Activated CD4-positive, alpha-beta T cell treated with anti-CD3 and anti-CD28 coated beads, Interleukin-2, amount 50 U/mL, for 48 hours (primary cell): ENCODE measurements at regions not wholly inside any gene's neighbourhood (a gene's known extent, or its start where the extent isn't known, plus 50 kb on each side); places are given as distances from the start of the nearest gene placed in this dataset.

Source experiments
- DNase-seq, 2 experiments: peaks; one replicate each; pipeline ENCODE4 v3.0.0-alpha.2; 2020

- DNase-seq: no peak
These were observed 209.7 kb downstream of the SKIDA1 start for GRCh38 chr10:21315645-21316220.

GRCh38 chr10:21314906-21315644, 210.4 kb downstream of the SKIDA1 start:
- DNase-seq: no peak

- DNase-seq: no peak
These were observed 211.3 kb downstream of the SKIDA1 start for GRCh38 chr10:21314111-21314626.

- no peak for DNase-seq
These were observed 211.8 kb downstream of the SKIDA1 start for GRCh38 chr10:21313691-21314090.

GRCh38 chr10:21311426-21311825, 214.1 kb downstream of the SKIDA1 start:
- DNase-seq: no peak

GRCh38 chr10:21309427-21309826, 216.1 kb downstream of the SKIDA1 start:
- DNase-seq: no peak

GRCh38 chr10:21308946-21309345, 216.5 kb downstream of the SKIDA1 start:
- DNase-seq: no peak

- DNase-seq: no peak
These were observed 217.5 kb downstream of the SKIDA1 start for GRCh38 chr10:21308018-21308417.

GRCh38 chr10:21304608-21305007, 220.9 kb downstream of the SKIDA1 start:
- DNase-seq: no peak

- DNase-seq: no peak
These were observed 221.3 kb downstream of the SKIDA1 start for GRCh38 chr10:21304198-21304597.

GRCh38 chr10:21300551-21300950, 224.9 kb downstream of the SKIDA1 start:
- DNase-seq: no peak

GRCh38 chr10:21299330-21299729, 226.2 kb downstream of the SKIDA1 start:
- no peak for DNase-seq

- DNase-seq: no peak
These were observed 226.8 kb downstream of the SKIDA1 start for GRCh38 chr10:21298701-21299100.

GRCh38 chr10:21297603-21298383, 227.7 kb downstream of the SKIDA1 start:
- no peak for DNase-seq

- DNase-seq: no peak
These were observed 228.7 kb downstream of the SKIDA1 start for GRCh38 chr10:21296575-21297355.

- DNase-seq: no peak
These were observed 231.7 kb downstream of the SKIDA1 start for GRCh38 chr10:21293518-21294356.

- DNase-seq: no peak
These were observed 232.5 kb downstream of the SKIDA1 start for GRCh38 chr10:21292763-21293517.

GRCh38 chr10:21290499-21291160, 234.9 kb downstream of the SKIDA1 start:
- DNase-seq: no peak

- DNase-seq: no peak
These were observed 235.5 kb downstream of the SKIDA1 start for GRCh38 chr10:21289961-21290360.

- no peak for DNase-seq
These were observed 236.2 kb downstream of the SKIDA1 start for GRCh38 chr10:21289271-21289670.
